ENCODE measurements at regions not wholly inside any gene's neighbourhood (a gene's known extent, or its start where the extent isn't known, plus 50 kb on each side); places are given as distances from the start of the nearest gene placed in this dataset.

DNA sequence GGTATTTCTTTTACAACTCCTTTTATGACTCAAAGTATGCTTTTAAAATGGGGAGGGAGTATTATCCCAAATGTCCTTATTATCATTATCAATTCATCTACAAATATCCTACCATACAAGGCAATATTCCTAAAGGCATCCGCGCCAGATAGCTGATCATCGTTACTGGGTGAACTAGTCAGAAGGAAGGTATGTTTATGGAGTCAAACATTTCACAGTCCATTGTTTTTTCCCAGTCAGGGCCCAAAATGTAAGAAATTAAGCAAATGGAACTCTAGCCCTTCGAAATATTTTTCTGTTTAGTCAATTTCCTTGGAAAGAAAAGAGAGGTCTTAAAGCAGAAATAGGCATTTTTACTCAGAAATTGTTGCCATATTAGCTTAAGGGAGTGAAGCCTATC, 188.5 kb upstream of the CCNG1 start:
- TF ChIP-seq MYC (IDR thresholded peaks at IDR 0.05; ENCODE audit: borderline replicate concordance, low read length) = no peak
- TF ChIP-seq, protein P1, sequence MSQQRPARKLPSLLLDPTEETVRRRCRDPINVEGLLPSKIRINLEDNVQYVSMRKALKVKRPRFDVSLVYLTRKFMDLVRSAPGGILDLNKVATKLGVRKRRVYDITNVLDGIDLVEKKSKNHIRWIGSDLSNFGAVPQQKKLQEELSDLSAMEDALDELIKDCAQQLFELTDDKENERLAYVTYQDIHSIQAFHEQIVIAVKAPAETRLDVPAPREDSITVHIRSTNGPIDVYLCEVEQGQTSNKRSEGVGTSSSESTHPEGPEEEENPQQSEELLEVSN (IDR thresholded peaks at IDR 0.05; ENCODE audit: borderline replicate concordance, low read depth) = no peak
- no peak for TF ChIP-seq EHF (CRISPR knock-in tag; IDR thresholded peaks at IDR 0.05)
- no peak for TF ChIP-seq NR3C1 (IDR thresholded peaks at IDR 0.05)
- TF ChIP-seq SMC3 (IDR thresholded peaks at IDR 0.05) = no peak
- TF ChIP-seq EHMT2 (IDR thresholded peaks at IDR 0.05; ENCODE audit: low read depth) = no peak
- no peak for TF ChIP-seq ZNF302 (CRISPR knock-in tag; IDR thresholded peaks at IDR 0.05)
- TF ChIP-seq, protein P2, sequence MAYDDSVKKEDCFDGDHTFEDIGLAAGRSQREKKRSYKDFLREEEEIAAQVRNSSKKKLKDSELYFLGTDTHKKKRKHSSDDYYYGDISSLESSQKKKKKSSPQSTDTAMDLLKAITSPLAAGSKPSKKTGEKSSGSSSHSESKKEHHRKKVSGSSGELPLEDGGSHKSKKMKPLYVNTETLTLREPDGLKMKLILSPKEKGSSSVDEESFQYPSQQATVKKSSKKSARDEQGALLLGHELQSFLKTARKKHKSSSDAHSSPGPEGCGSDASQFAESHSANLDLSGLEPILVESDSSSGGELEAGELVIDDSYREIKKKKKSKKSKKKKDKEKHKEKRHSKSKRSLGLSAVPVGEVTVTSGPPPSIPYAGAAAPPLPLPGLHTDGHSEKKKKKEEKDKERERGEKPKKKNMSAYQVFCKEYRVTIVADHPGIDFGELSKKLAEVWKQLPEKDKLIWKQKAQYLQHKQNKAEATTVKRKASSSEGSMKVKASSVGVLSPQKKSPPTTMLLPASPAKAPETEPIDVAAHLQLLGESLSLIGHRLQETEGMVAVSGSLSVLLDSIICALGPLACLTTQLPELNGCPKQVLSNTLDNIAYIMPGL (CRISPR knock-in tag; IDR thresholded peaks at IDR 0.05; ENCODE audit: borderline replicate concordance) = no peak
- no peak for TF ChIP-seq RCOR1 (IDR thresholded peaks at IDR 0.05; ENCODE audit: low read depth, low read length)
- no peak for TF ChIP-seq GATA3 (IDR thresholded peaks at IDR 0.05; ENCODE audit: borderline replicate concordance)
- no peak for DNase-seq (ENCODE audit: low read depth in 1 of 2, low spot score in 1 of 2)

DNA sequence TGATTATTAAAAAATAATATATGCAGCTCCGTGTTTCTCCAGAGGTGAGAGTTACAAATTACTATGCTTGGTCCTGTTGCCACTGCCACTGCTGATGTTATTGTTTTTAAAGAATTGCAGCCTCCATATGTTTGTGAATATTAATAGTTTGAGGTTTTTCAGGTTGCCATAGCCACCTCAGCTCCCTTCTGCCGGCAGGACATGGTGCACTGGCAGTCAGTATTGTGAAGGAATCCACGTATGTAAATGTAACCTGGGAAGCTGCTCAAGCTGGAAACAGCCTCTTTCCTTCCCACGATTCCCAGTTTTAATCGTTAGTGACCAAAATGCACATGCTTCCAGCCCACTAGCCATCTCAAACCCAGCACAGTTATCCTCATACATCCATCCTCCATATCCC, 184.4 kb upstream of the CCNG1 start:
- Histone ChIP-seq H3K9me3 (no peaks in the 10 kb centered on the region), H3K4me3 (no peak overlapping the region), H3K4me2 (no peak overlapping the region), H3K4me1 (no peaks in the 10 kb centered on the region), H3K27ac (no peak overlapping the region)
- CTCF ChIA-PET = interaction anchor here (0.7 kb wide), 1 partner anchor 16 kb away, joined by 3 read pairs; no protein-coding TSS in a partner anchor
- TF ChIP-seq JUN (IDR thresholded peaks at IDR 0.05) = no peak
- TF ChIP-seq MYC (IDR thresholded peaks at IDR 0.05; ENCODE audit: borderline replicate concordance, low read length) = no peak
- TF ChIP-seq, protein P3, sequence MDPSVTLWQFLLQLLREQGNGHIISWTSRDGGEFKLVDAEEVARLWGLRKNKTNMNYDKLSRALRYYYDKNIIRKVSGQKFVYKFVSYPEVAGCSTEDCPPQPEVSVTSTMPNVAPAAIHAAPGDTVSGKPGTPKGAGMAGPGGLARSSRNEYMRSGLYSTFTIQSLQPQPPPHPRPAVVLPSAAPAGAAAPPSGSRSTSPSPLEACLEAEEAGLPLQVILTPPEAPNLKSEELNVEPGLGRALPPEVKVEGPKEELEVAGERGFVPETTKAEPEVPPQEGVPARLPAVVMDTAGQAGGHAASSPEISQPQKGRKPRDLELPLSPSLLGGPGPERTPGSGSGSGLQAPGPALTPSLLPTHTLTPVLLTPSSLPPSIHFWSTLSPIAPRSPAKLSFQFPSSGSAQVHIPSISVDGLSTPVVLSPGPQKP (IDR thresholded peaks at IDR 0.05; ENCODE audit: low read depth, low read length) = no peak
- no peak for TF ChIP-seq FOSL2 (IDR thresholded peaks at IDR 0.05)
- TF ChIP-seq FOSL2 (CRISPR knock-in tag; IDR thresholded peaks at IDR 0.05) = no peak
- TF ChIP-seq MAZ (IDR thresholded peaks at IDR 0.05; ENCODE audit: borderline replicate concordance, low read depth, low read length) = no peak
- TF ChIP-seq CBX8 (IDR thresholded peaks at IDR 0.05) = no peak
- TF ChIP-seq TFCP2L1 (CRISPR knock-in tag; IDR thresholded peaks at IDR 0.05) = no peak
- TF ChIP-seq, protein P4, sequence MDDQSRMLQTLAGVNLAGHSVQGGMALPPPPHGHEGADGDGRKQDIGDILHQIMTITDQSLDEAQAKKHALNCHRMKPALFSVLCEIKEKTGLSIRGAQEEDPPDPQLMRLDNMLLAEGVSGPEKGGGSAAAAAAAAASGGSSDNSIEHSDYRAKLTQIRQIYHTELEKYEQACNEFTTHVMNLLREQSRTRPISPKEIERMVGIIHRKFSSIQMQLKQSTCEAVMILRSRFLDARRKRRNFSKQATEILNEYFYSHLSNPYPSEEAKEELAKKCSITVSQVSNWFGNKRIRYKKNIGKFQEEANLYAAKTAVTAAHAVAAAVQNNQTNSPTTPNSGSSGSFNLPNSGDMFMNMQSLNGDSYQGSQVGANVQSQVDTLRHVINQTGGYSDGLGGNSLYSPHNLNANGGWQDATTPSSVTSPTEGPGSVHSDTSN (IDR thresholded peaks at IDR 0.05) = no peak
- TF ChIP-seq RARB (CRISPR knock-in tag; IDR thresholded peaks at IDR 0.05) = no peak
- no peak for TF ChIP-seq CEBPB (IDR thresholded peaks at IDR 0.05)
- no peak for TF ChIP-seq GATA3 (IDR thresholded peaks at IDR 0.05; ENCODE audit: borderline replicate concordance)
- no peak for TF ChIP-seq PHF8 (IDR thresholded peaks at IDR 0.05; ENCODE audit: borderline replicate concordance, low read depth)
- TF ChIP-seq, protein P5, sequence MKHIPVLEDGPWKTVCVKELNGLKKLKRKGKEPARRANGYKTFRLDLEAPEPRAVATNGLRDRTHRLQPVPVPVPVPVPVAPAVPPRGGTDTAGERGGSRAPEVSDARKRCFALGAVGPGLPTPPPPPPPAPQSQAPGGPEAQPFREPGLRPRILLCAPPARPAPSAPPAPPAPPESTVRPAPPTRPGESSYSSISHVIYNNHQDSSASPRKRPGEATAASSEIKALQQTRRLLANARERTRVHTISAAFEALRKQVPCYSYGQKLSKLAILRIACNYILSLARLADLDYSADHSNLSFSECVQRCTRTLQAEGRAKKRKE (CRISPR knock-in tag; IDR thresholded peaks at IDR 0.05; ENCODE audit: low read depth) = no peak
- no peak for TF ChIP-seq EP300 (IDR thresholded peaks at IDR 0.05)
- TF ChIP-seq ESRRA (IDR thresholded peaks at IDR 0.05; ENCODE audit: borderline replicate concordance, low read length) = no peak
- ATAC-seq (no peak), DNase-seq (ENCODE audit: low read depth in 1 of 2, low spot score in 1 of 2) (no peak), FAIRE-seq (no peak)
- WGBS (ENCODE audit: missing lambda C conversion rate) = 2% methylated on average over 5 of the region's 5 CpGs
- POLR2A ChIA-PET = no interaction called here

More for the DNA sequence above, 188.5 kb upstream of the CCNG1 start:
- 55% methylated on average over 4 of the region's 4 CpGs for WGBS (ENCODE audit: missing lambda C conversion rate)
- POLR2A ChIA-PET = no interaction called here
- FAIRE-seq (no peak), ATAC-seq (no peak)
- CTCF ChIA-PET = no interaction called here
- Histone ChIP-seq H3K9me3 (no peaks in the 10 kb centered on the region), H3K4me2 (no peak overlapping the region), H3K4me1 (no peaks in the 10 kb centered on the region), H3K27ac (no peak overlapping the region), H3K4me3 (no peak overlapping the region)
